SK-N-SH treated with all-trans-retinoic acid at 6 μM for 48 hours (cell line): ENCODE measurements at regions not wholly inside any gene's neighbourhood (a gene's known extent, or its start where the extent isn't known, plus 50 kb on each side); places are given as distances from the start of the nearest gene placed in this dataset.
"Not testable (repeated sequence)": the region's sequence is repeated elsewhere in the genome, so short reads cannot be mapped to it uniquely, and the experiment has no call there.

Experiments
- ATAC-seq: fragments of 200-7000 bp; cut with Tn5 transposase; 3 replicates; pipeline ENCODE4 v1.9.1; 2020; ENCODE audit warnings: mild to moderate bottlenecking, moderate library complexity
- ARNTL ChIP-seq: fragments of 450-650 bp; formaldehyde crosslinking; IDR thresholded peaks from 2 replicates; pipeline ENCODE4 v1.5.0; 2020; ENCODE audit warnings: low read depth, mild to moderate bottlenecking, moderate library complexity, borderline replicate concordance
- CREB5 ChIP-seq: fragments of 250-450 bp; sonication (Bioruptor Pico); IDR thresholded peaks from 2 replicates; pipeline ENCODE4 v1.5.1; 2020; ENCODE audit warnings: low read depth, mild to moderate bottlenecking, moderate library complexity
- CSDC2 ChIP-seq: fragments of 250-450 bp; sonication (Bioruptor Pico); IDR thresholded peaks from 2 replicates; pipeline ENCODE4 v1.5.0; 2020; ENCODE audit warnings: mild to moderate bottlenecking, moderate library complexity
- ESRRG ChIP-seq: fragments of 250-450 bp; sonication (Bioruptor Pico); IDR thresholded peaks from 2 replicates; pipeline ENCODE4 v1.6.1; 2021; ENCODE audit warnings: mild to moderate bottlenecking
- ISL1 ChIP-seq: fragments of 250-450 bp; sonication (Bioruptor Pico); IDR thresholded peaks from 2 replicates; pipeline ENCODE4 v2.1.2; 2022; ENCODE audit warnings: mild to moderate bottlenecking, moderate library complexity
- PPARA ChIP-seq: fragments of 250-450 bp; sonication (Bioruptor Pico); IDR thresholded peaks from 2 replicates; pipeline ENCODE4 v1.5.0; 2020; ENCODE audit warnings: mild to moderate bottlenecking, borderline replicate concordance
- RARB ChIP-seq: fragments of 250-450 bp; sonication (Bioruptor Pico); IDR thresholded peaks from 2 replicates; pipeline ENCODE4 v1.8.0; 2021; ENCODE audit warnings: mild to moderate bottlenecking, moderate library complexity
- SNAI2 ChIP-seq: fragments of 250-450 bp; sonication (Bioruptor Pico); IDR thresholded peaks from 2 replicates; pipeline ENCODE4 v1.5.0; 2020; ENCODE audit warnings: mild to moderate bottlenecking, moderate library complexity
- TCF4 ChIP-seq: fragments of 250-450 bp; sonication (Bioruptor Pico); IDR thresholded peaks from 2 replicates; pipeline ENCODE4 v1.8.0; 2021; ENCODE audit warnings: mild to moderate bottlenecking, moderate library complexity, borderline replicate concordance
- TOX ChIP-seq: fragments of 250-450 bp; sonication (Bioruptor Pico); IDR thresholded peaks from 2 replicates; pipeline ENCODE4 v1.8.0; 2021; ENCODE audit warnings: mild to moderate bottlenecking, moderate library complexity, borderline replicate concordance
- ZC3H10 ChIP-seq: fragments of 250-450 bp; sonication (Bioruptor Pico); IDR thresholded peaks from 2 replicates; pipeline ENCODE4 v1.5.1; 2021; ENCODE audit warnings: mild to moderate bottlenecking, moderate library complexity
- ZFP3 ChIP-seq: fragments of 250-450 bp; sonication (Bioruptor Pico); IDR thresholded peaks from 2 replicates; pipeline ENCODE4 v1.5.0; 2020; ENCODE audit warnings: mild to moderate bottlenecking, moderate library complexity
- ZFP30 ChIP-seq: fragments of 450-650 bp; formaldehyde crosslinking; IDR thresholded peaks from 2 replicates; pipeline ENCODE4 v1.5.0; 2022; ENCODE audit warnings: mild to moderate bottlenecking, moderate library complexity
- ZNF565 ChIP-seq: fragments of 450-650 bp; formaldehyde crosslinking; conservative IDR thresholded peaks from 2 replicates; pipeline ENCODE4 v1.5.0; 2020; ENCODE audit warnings: low read depth, mild to moderate bottlenecking, moderate library complexity
- ZNF70 ChIP-seq: fragments of 450-650 bp; formaldehyde crosslinking; IDR thresholded peaks from 2 replicates; pipeline ENCODE4 v1.5.0; 2020; ENCODE audit warnings: mild to moderate bottlenecking, moderate library complexity
- ZNF8 ChIP-seq: fragments of 450-650 bp; formaldehyde crosslinking; IDR thresholded peaks from 2 replicates; pipeline ENCODE4 v1.5.0; 2020; ENCODE audit warnings: mild to moderate bottlenecking, moderate library complexity
- TF ChIP-seq, protein P1 (sequence below): fragments of 250-450 bp; sonication (Bioruptor Pico); IDR thresholded peaks from 2 replicates; pipeline ENCODE4 v1.8.0; 2021; ENCODE audit warnings: low read depth, mild to moderate bottlenecking, moderate library complexity, borderline replicate concordance
- TF ChIP-seq, protein P2 (sequence below): fragments of 250-450 bp; sonication (Bioruptor Pico); IDR thresholded peaks from 2 replicates; pipeline ENCODE4 v1.5.1; 2021; ENCODE audit warnings: mild to moderate bottlenecking, moderate library complexity

- TF ChIP-seq CREB5 = no peak
- no peak for TF ChIP-seq CSDC2 (CRISPR knock-in tag)
- no peak for TF ChIP-seq RARB
- TF ChIP-seq, protein P1, sequence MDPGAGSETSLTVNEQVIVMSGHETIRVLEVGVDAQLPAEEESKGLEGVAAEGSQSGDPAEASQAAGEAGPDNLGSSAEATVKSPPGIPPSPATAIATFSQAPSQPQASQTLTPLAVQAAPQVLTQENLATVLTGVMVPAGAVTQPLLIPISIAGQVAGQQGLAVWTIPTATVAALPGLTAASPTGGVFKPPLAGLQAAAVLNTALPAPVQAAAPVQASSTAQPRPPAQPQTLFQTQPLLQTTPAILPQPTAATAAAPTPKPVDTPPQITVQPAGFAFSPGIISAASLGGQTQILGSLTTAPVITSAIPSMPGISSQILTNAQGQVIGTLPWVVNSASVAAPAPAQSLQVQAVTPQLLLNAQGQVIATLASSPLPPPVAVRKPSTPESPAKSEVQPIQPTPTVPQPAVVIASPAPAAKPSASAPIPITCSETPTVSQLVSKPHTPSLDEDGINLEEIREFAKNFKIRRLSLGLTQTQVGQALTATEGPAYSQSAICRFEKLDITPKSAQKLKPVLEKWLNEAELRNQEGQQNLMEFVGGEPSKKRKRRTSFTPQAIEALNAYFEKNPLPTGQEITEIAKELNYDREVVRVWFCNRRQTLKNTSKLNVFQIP (CRISPR knock-in tag) = no peak
- no peak for TF ChIP-seq ZC3H10 (CRISPR knock-in tag)
- ATAC-seq = no peak
These were observed 63.0 kb upstream of the MKI67 start for GRCh38 chr10:128189176-128189575.

- TF ChIP-seq, protein P1 (CRISPR knock-in tag) = no peak
- TF ChIP-seq ZNF8 (CRISPR knock-in tag) (no peak), ISL1 (CRISPR knock-in tag) (no peak)
- no peak for ATAC-seq
These were observed 65.6 kb upstream of the MKI67 start for GRCh38 chr10:128191847-128192246.

DNA sequence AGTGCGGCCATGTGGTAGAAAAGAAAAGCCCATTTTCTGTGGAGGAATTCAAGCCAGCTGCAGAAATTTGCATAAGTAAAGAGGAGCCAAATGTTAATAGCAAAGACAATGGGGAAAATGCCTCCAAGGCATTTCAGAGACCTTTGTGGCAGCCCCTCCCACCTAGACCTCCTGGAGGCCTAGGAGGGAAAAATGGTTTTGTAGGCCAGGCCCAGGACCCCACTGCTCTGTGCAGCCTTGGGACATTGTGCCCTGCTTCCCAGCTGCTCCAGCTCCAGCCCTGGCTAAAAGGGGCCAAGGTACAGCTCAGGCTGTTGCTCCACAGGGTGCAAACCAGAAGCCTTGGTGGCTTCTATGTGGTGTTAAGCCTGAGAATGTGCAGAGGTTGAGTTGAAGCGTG lies 75.6 kb upstream of the MKI67 start:
- ATAC-seq = not testable (repeated sequence)

- ATAC-seq = no peak
- no peak for TF ChIP-seq TCF4 (CRISPR knock-in tag)
- no peak for TF ChIP-seq ZNF8 (CRISPR knock-in tag)
- TF ChIP-seq, protein P2, sequence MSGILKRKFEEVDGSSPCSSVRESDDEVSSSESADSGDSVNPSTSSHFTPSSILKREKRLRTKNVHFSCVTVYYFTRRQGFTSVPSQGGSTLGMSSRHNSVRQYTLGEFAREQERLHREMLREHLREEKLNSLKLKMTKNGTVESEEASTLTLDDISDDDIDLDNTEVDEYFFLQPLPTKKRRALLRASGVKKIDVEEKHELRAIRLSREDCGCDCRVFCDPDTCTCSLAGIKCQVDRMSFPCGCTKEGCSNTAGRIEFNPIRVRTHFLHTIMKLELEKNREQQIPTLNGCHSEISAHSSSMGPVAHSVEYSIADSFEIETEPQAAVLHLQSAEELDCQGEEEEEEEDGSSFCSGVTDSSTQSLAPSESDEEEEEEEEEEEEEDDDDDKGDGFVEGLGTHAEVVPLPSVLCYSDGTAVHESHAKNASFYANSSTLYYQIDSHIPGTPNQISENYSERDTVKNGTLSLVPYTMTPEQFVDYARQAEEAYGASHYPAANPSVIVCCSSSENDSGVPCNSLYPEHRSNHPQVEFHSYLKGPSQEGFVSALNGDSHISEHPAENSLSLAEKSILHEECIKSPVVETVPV = no peak
- TF ChIP-seq, protein P1 (CRISPR knock-in tag) = no peak
- no peak for TF ChIP-seq ZNF565 (CRISPR knock-in tag)
- TF ChIP-seq ARNTL (CRISPR knock-in tag) = no peak
- TF ChIP-seq TOX = no peak
These were observed 76.8 kb upstream of the MKI67 start for GRCh38 chr10:128203028-128203427.

DNA sequence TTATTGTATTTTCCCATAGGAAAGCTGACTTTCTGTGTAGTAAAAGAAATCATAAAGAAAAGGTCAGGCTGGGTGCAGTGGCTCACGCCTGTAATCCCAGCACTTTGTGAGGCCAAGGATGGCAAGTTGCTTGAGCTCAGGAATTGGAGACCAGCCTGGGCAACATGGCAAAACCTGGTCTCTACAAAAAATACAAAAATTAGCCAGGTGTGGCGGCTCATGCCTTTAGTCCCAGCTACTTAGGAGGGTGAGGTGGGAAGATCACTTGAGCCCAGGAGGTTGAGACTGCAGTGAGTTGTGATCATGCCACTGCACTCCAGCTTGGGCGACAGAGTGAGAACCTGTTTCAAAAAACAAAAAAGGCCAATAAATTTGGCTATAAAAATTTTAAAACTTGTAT lies 79.4 kb upstream of the MKI67 start:
- not testable (repeated sequence) for ATAC-seq

GRCh38 chr10:128206676-128207075 lies 80.5 kb upstream of the MKI67 start:
- ATAC-seq = no peak
- no peak for TF ChIP-seq ARNTL (CRISPR knock-in tag)
- TF ChIP-seq, protein P1 (CRISPR knock-in tag) = no peak
- TF ChIP-seq ZFP30 (CRISPR knock-in tag) = no peak
- TF ChIP-seq PPARA (CRISPR knock-in tag) = no peak
- TF ChIP-seq ZNF565 (CRISPR knock-in tag) = no peak
- TF ChIP-seq ESRRG = no peak
- no peak for TF ChIP-seq ZNF70 (CRISPR knock-in tag)
- TF ChIP-seq TCF4 (CRISPR knock-in tag) = no peak
- TF ChIP-seq SNAI2 (CRISPR knock-in tag) = no peak
- no peak for TF ChIP-seq ZFP3
